Trophoblast cell (in vitro differentiated cells and primary cell): ENCODE measurements at regions not wholly inside any gene's neighbourhood (a gene's known extent, or its start where the extent isn't known, plus 50 kb on each side); places are given as distances from the start of the nearest gene placed in this dataset.
A peak's percentile ranks its signal among the peaks of the same experiment; 100 is the strongest.

Source experiments
- DNase-seq, 2 donors: peaks; one replicate each; pipeline ENCODE4 v3.0.0-alpha.2; 2016
- H2AFZ ChIP-seq: 2 replicates; pipeline ENCODE4 v1.6.1; 2013; ENCODE audit warnings: low read length, moderate library complexity, mild to moderate bottlenecking; ENCODE audit not compliant: insufficient read depth, poor library complexity
- H2AK5ac ChIP-seq: 2 replicates; pipeline ENCODE4 v1.6.1; 2013; ENCODE audit warnings: mild to moderate bottlenecking, low read length
- H2BK120ac ChIP-seq: 2 replicates; pipeline ENCODE4 v1.6.1; 2013; ENCODE audit warnings: low read length, mild to moderate bottlenecking, moderate library complexity; ENCODE audit not compliant: insufficient read depth, poor library complexity
- H2BK12ac ChIP-seq: 2 replicates; pipeline ENCODE4 v1.6.1; 2013; ENCODE audit warnings: mild to moderate bottlenecking, low read length, moderate library complexity
- H2BK5ac ChIP-seq: 2 replicates; pipeline ENCODE4 v1.6.1; 2013; ENCODE audit warnings: low read length, low read depth, moderate library complexity, mild to moderate bottlenecking; ENCODE audit not compliant: poor library complexity
- H3K14ac ChIP-seq: 2 replicates; pipeline ENCODE4 v1.6.1; 2013; ENCODE audit warnings: mild to moderate bottlenecking, low read length
- H3K18ac ChIP-seq: 2 replicates; pipeline ENCODE4 v1.6.1; 2013; ENCODE audit warnings: mild to moderate bottlenecking, low read length
- H3K23ac ChIP-seq: 2 replicates; pipeline ENCODE4 v1.6.1; 2013; ENCODE audit warnings: low read length
- H3K27ac ChIP-seq: 2 replicates; pipeline ENCODE4 v1.5.1; 2013; ENCODE audit warnings: low read depth, mild to moderate bottlenecking, inconsistent platforms, low read length, moderate library complexity
- H3K27me3 ChIP-seq: 2 replicates; pipeline ENCODE4 v1.6.1; 2013; ENCODE audit warnings: inconsistent platforms, mild to moderate bottlenecking, low read length, moderate library complexity; ENCODE audit not compliant: insufficient read depth
- H3K36me3 ChIP-seq, 2 experiments: 1 replicate in 1 of 2; 2 replicates in 1 of 2; pipeline ENCODE4 v1.6.1; 2013; ENCODE audit warnings: low read length in 2 of 2, mild to moderate bottlenecking in 2 of 2, moderate library complexity in 1 of 2; ENCODE audit not compliant: insufficient read depth in 2 of 2, control insufficient read depth in 1 of 2
- H3K4ac ChIP-seq: 2 replicates; pipeline ENCODE4 v1.6.1; 2013; ENCODE audit warnings: low read depth, mild to moderate bottlenecking, low read length, moderate library complexity
- H3K4me1 ChIP-seq, 2 experiments: 1 replicate in 1 of 2; 2 replicates in 1 of 2; pipeline ENCODE4 v1.6.1; 2013; ENCODE audit warnings: low read length in 2 of 2, mild to moderate bottlenecking in 2 of 2, moderate library complexity in 1 of 2; ENCODE audit not compliant: insufficient read depth in 2 of 2, control insufficient read depth in 1 of 2
- H3K4me2 ChIP-seq: 2 replicates; pipeline ENCODE4 v1.6.1; 2013; ENCODE audit warnings: inconsistent platforms, mild to moderate bottlenecking, low read length, moderate library complexity
- H3K4me3 ChIP-seq: 2 replicates; pipeline ENCODE4 v1.5.1; 2013; ENCODE audit warnings: mild to moderate bottlenecking, low read depth, low read length, inconsistent platforms
- H3K79me1 ChIP-seq: one replicate; pipeline ENCODE4 v1.6.1; 2013; ENCODE audit warnings: low read length
- H3K79me2 ChIP-seq: 2 replicates; pipeline ENCODE4 v1.6.1; 2013; ENCODE audit warnings: low read length, mild to moderate bottlenecking; ENCODE audit not compliant: control insufficient read depth, insufficient read depth, poor library complexity
- H3K9ac ChIP-seq: 2 replicates; pipeline ENCODE4 v1.6.1; 2013; ENCODE audit warnings: mild to moderate bottlenecking, low read length
- H3K9me3 ChIP-seq: 2 replicates; pipeline ENCODE4 v1.6.1; 2013; ENCODE audit warnings: low read depth, mild to moderate bottlenecking, control low read depth, inconsistent platforms, low read length; ENCODE audit not compliant: insufficient read depth
- H4K12ac ChIP-seq: 2 replicates; pipeline ENCODE4 v1.6.1; 2013; ENCODE audit warnings: low read depth, mild to moderate bottlenecking, low read length, moderate library complexity
- H4K8ac ChIP-seq: 2 replicates; pipeline ENCODE4 v1.6.1; 2013; ENCODE audit warnings: low read depth, mild to moderate bottlenecking, low read length, moderate library complexity
- H4K91ac ChIP-seq: one replicate; pipeline ENCODE4 v1.6.1; 2013; ENCODE audit warnings: low read depth, mild to moderate bottlenecking, low read length, moderate library complexity
- WGBS: extraction: QIAGEN DNeasy Blood & Tissue Kit; methylation state at CpG from one replicate; pipeline ENCODE4 v1.1.7; 2013; ENCODE audit warnings: missing lambda C conversion rate; ENCODE audit not compliant: insufficient read length, insufficient coverage; ENCODE audit errors: extremely low coverage; 5-methylcytosine and 5-hydroxymethylcytosine counted together

- Histone ChIP-seq H3K4me2 (no peak overlapping the region), H3K27me3 (no peaks in the 10 kb centered on the region), H3K4ac (no peak overlapping the region), H3K4me3 (no peak overlapping the region), H3K14ac (no peak overlapping the region), H2BK5ac (no peak overlapping the region), H3K9me3 (no peaks in the 10 kb centered on the region), H3K9ac (no peak overlapping the region), H3K4me1 (peaks cover 2% of the 10 kb centered on the region in 2 experiments), H3K36me3 (no peaks in the 10 kb centered on the region), H2BK12ac (no peak overlapping the region), H3K18ac (no peak overlapping the region), H4K12ac (no peak overlapping the region), H3K79me1 (no peaks in the 10 kb centered on the region), H4K8ac (no peak overlapping the region), H3K79me2 (no peaks in the 10 kb centered on the region), H4K91ac (no peak overlapping the region), H2AFZ (no peak overlapping the region), H3K27ac (no peak overlapping the region), H2BK120ac (no peak overlapping the region), H3K23ac (no peak overlapping the region), H2AK5ac (no peak overlapping the region)
- DNase-seq: no peak
- no CpG with 5 or more reads among the region's 2 CpGs for WGBS
These were observed 186.1 kb downstream of the CBLN1 start for GRCh38 chr16:49095539-49095938.

GRCh38 chr16:49094471-49094870, 187.2 kb downstream of the CBLN1 start:
- H2AK5ac ChIP-seq: no peak overlapping the region
- no peak overlapping the region for H3K23ac ChIP-seq
- H3K4me3 ChIP-seq: no peak overlapping the region
- no peak overlapping the region for H2BK12ac ChIP-seq
- H2AFZ ChIP-seq: no peak overlapping the region
- H3K27ac ChIP-seq: no peak overlapping the region
- no peak overlapping the region for H4K91ac ChIP-seq
- H3K18ac ChIP-seq: no peak overlapping the region
- H3K4ac ChIP-seq: no peak overlapping the region
- H3K79me2 ChIP-seq: no peaks in the 10 kb centered on the region
- no peak overlapping the region for H3K9ac ChIP-seq
- no peaks in the 10 kb centered on the region for H3K79me1 ChIP-seq
- H2BK120ac ChIP-seq: no peak overlapping the region
- no peak overlapping the region for H3K14ac ChIP-seq
- no peak for DNase-seq
- WGBS: no CpG with 5 or more reads among the region's 2 CpGs
- H4K12ac ChIP-seq: no peak overlapping the region
- H3K27me3 ChIP-seq: no peaks in the 10 kb centered on the region
- peaks cover 2% of the 10 kb centered on the region in 2 experiments for H3K4me1 ChIP-seq
- H3K9me3 ChIP-seq: no peaks in the 10 kb centered on the region
- no peaks in the 10 kb centered on the region for H3K36me3 ChIP-seq
- H3K4me2 ChIP-seq: no peak overlapping the region
- no peak overlapping the region for H4K8ac ChIP-seq
- H2BK5ac ChIP-seq: no peak overlapping the region

- Histone ChIP-seq H3K23ac (no peak overlapping the region), H3K79me2 (no peaks in the 10 kb centered on the region), H3K79me1 (no peaks in the 10 kb centered on the region), H3K4me2 (no peak overlapping the region), H3K27me3 (no peaks in the 10 kb centered on the region), H2AFZ (no peak overlapping the region), H3K36me3 (no peaks in the 10 kb centered on the region), H3K18ac (no peak overlapping the region), H3K4me3 (no peak overlapping the region), H2BK12ac (no peak overlapping the region), H4K12ac (no peak overlapping the region), H4K8ac (no peak overlapping the region), H3K14ac (no peak overlapping the region), H3K9ac (no peak overlapping the region), H2BK5ac (no peak overlapping the region), H4K91ac (no peak overlapping the region), H3K9me3 (no peaks in the 10 kb centered on the region), H2AK5ac (no peak overlapping the region), H3K27ac (no peak overlapping the region), H2BK120ac (no peak overlapping the region), H3K4me1 (peaks cover 2% of the 10 kb centered on the region in 2 experiments), H3K4ac (no peak overlapping the region)
- no CpG with 5 or more reads among the region's 2 CpGs for WGBS
- DNase-seq: no peak
These were observed 187.7 kb downstream of the CBLN1 start for GRCh38 chr16:49093939-49094338.

- Histone ChIP-seq H2AK5ac (no peak overlapping the region), H4K91ac (no peak overlapping the region), H3K4me2 (no peak overlapping the region), H3K4me3 (no peak overlapping the region), H3K9ac (no peak overlapping the region), H3K14ac (no peak overlapping the region), H3K4ac (no peak overlapping the region), H3K36me3 (no peaks in the 10 kb centered on the region), H3K4me1 (peaks cover 2% of the 10 kb centered on the region in 2 experiments), H3K79me2 (no peaks in the 10 kb centered on the region), H3K27ac (no peak overlapping the region), H3K23ac (no peak overlapping the region), H3K27me3 (no peaks in the 10 kb centered on the region), H3K18ac (no peak overlapping the region), H4K8ac (no peak overlapping the region), H4K12ac (no peak overlapping the region), H2BK5ac (no peak overlapping the region), H3K9me3 (no peaks in the 10 kb centered on the region), H3K79me1 (no peaks in the 10 kb centered on the region), H2AFZ (no peak overlapping the region), H2BK120ac (no peak overlapping the region), H2BK12ac (no peak overlapping the region)
- DNase-seq: peak; percentile 33 to 44
- WGBS: no CpG with 5 or more reads among the region's 2 CpGs
These were observed 188.9 kb downstream of the CBLN1 start for GRCh38 chr16:49092704-49093103.
